Caco-2 (cell line): ENCODE measurements at regions not wholly inside any gene's neighbourhood (a gene's known extent, or its start where the extent isn't known, plus 50 kb on each side); places are given as distances from the start of the nearest gene placed in this dataset.

Experiments
- BruUV-seq: library from RNA; stranded (reverse); fragments of 400-500 nt; replicated peaks from 2 replicates; lab custom pipeline; 2021; lab: Mats Ljungman, UMichigan
- CTCF ChIA-PET: fragments of 300-600 bp; sonication (Branson Sonifier 250); formaldehyde crosslinking; loops from one replicate; lab custom pipeline; 2022; ENCODE audit warnings: antibody characterized with exemption; lab: Charles Lee
- POLR2A ChIA-PET: fragments of 300-600 bp; sonication (Branson Sonifier 250); formaldehyde crosslinking; loops from one replicate; lab custom pipeline; 2022; ENCODE audit warnings: antibody characterized with exemption; lab: Charles Lee
- DNase-seq, 2 experiments: peaks; one replicate each; pipeline versions ENCODE4 v3.0.0 to v3.0.0-alpha.2; 2020 to 2022
- H3K27me3 ChIP-seq: replicated peaks from 2 replicates; pipeline ENCODE4 v1.6.0; 2011; ENCODE audit warnings: low read length; ENCODE audit not compliant: control insufficient read depth, insufficient read depth
- H3K36me3 ChIP-seq: 2 replicates; pipeline ENCODE4 v1.5.1; 2011; ENCODE audit warnings: low read length; ENCODE audit not compliant: control insufficient read depth, insufficient read depth
- H3K4me1 ChIP-seq: fragments of 250-450 bp; sonication (Bioruptor Pico); 2 replicates; pipeline ENCODE4 v1.5.1; 2020; ENCODE audit warnings: mild to moderate bottlenecking
- H3K4me3 ChIP-seq: 2 replicates; pipeline ENCODE4 v1.5.1; 2011; ENCODE audit warnings: low read depth, mild to moderate bottlenecking, control low read depth, low read length
- H3K9me3 ChIP-seq: fragments of 250-450 bp; sonication (Bioruptor Pico); 2 replicates; pipeline ENCODE4 v1.5.1; 2020; ENCODE audit warnings: mild to moderate bottlenecking, moderate library complexity
- H3K27ac Mint-ChIP-seq: one replicate; pipeline ENCODE4 v1.8.0; 2022; ENCODE audit warnings: mixed read lengths; ENCODE audit not compliant: unreplicated experiment
- H3K27me3 Mint-ChIP-seq: one replicate; pipeline ENCODE4 v1.8.0; 2022; ENCODE audit warnings: mixed read lengths; ENCODE audit not compliant: insufficient read depth, unreplicated experiment
- H3K36me3 Mint-ChIP-seq: one replicate; pipeline ENCODE4 v1.8.0; 2022; ENCODE audit warnings: mild to moderate bottlenecking, mixed read lengths; ENCODE audit not compliant: insufficient read depth, unreplicated experiment
- H3K4me1 Mint-ChIP-seq: one replicate; pipeline ENCODE4 v1.8.0; 2022; ENCODE audit warnings: low read depth, mixed read lengths; ENCODE audit not compliant: unreplicated experiment
- H3K4me3 Mint-ChIP-seq: one replicate; pipeline ENCODE4 v1.8.0; 2022; ENCODE audit warnings: mild to moderate bottlenecking, moderate library complexity, mixed read lengths; ENCODE audit not compliant: unreplicated experiment
- H3K9me3 Mint-ChIP-seq: one replicate; pipeline ENCODE4 v1.8.0; 2022; ENCODE audit warnings: mixed read lengths; ENCODE audit not compliant: unreplicated experiment
- CTCF ChIP-seq, 2 experiments: fragments of 200-600 bp in 1 of 2; IDR thresholded peaks; 1 replicate in 1 of 2; 2 replicates in 1 of 2; pipeline versions ENCODE4 v1.5.1 to v1.8.0; 2011 to 2022; ENCODE audit warnings: antibody characterized with exemption in 1 of 2, control low read depth in 1 of 2, inconsistent platforms in 1 of 2, low read depth in 1 of 2, low read length in 1 of 2, mild to moderate bottlenecking in 1 of 2, moderate library complexity in 1 of 2; ENCODE audit not compliant: insufficient read depth in 1 of 2, severe bottlenecking in 1 of 2, unreplicated experiment in 1 of 2
- intact Hi-C: fragments of 100-400 bp; cut with micrococcal nuclease; formaldehyde crosslinking; loops from one replicate; pipeline ENCODE4 v1.10.0; 2022; ENCODE audit not compliant: unreplicated experiment

GRCh38 chr18:27899893-27900292, 277.0 kb downstream of the CDH2 start:
- no peaks in the 10 kb centered on the region for H3K36me3 Mint-ChIP-seq
- POLR2A ChIA-PET, result no interaction called here

GRCh38 chr18:27894746-27895145, 282.2 kb downstream of the CDH2 start:
- ChIA-PET CTCF (no interaction called here), POLR2A (no interaction called here)
- H3K4me3 ChIP-seq, result no peak overlapping the region
- H3K9me3 ChIP-seq, result no peaks in the 10 kb centered on the region
- no peaks in the 10 kb centered on the region for H3K4me1 ChIP-seq
- intact Hi-C loops, result no loop called here
- H3K36me3 ChIP-seq, result no peaks in the 10 kb centered on the region
- no peak for DNase-seq
- Mint-ChIP-seq H3K4me1 (no peaks in the 10 kb centered on the region), H3K27ac (no peak overlapping the region), H3K9me3 (no peaks in the 10 kb centered on the region), H3K36me3 (no peaks in the 10 kb centered on the region), H3K4me3 (no peak overlapping the region), H3K27me3 (no peaks in the 10 kb centered on the region)
- BruUV-seq, result no TSS peak
- H3K27me3 ChIP-seq, result no peaks in the 10 kb centered on the region
- TF ChIP-seq CTCF (IDR thresholded peaks at IDR 0.05; ENCODE audit: insufficient read depth in 1 of 2, low read depth in 1 of 2, low read length in 1 of 2, severe bottlenecking in 1 of 2, unreplicated experiment in 1 of 2), result no peak

More at GRCh38 chr18:27899893-27900292, 277.0 kb downstream of the CDH2 start:
- H3K36me3 ChIP-seq, result no peaks in the 10 kb centered on the region
- H3K4me1 ChIP-seq, result peaks cover 17% of the 10 kb centered on the region
- H3K9me3 Mint-ChIP-seq, result peaks cover 9% of the 10 kb centered on the region
- peaks cover 18% of the 10 kb centered on the region for H3K4me1 Mint-ChIP-seq
- DNase-seq, result peak in 1 of 2 experiments; percentile 31
- no TSS peak for BruUV-seq
- CTCF ChIA-PET, result no interaction called here
- H3K27me3 ChIP-seq, result no peaks in the 10 kb centered on the region
- no peak overlapping the region for H3K4me3 Mint-ChIP-seq
- no peaks in the 10 kb centered on the region for H3K27me3 Mint-ChIP-seq
- intact Hi-C loops, result loop anchor here (2.0 kb wide), 2 partner anchors 53 to 61 kb away; no protein-coding TSS in a partner anchor
- TF ChIP-seq CTCF (IDR thresholded peaks at IDR 0.05; ENCODE audit: insufficient read depth in 1 of 2, low read depth in 1 of 2, low read length in 1 of 2, severe bottlenecking in 1 of 2, unreplicated experiment in 1 of 2), result no peak
- no peak overlapping the region for H3K4me3 ChIP-seq
- no peak overlapping the region for H3K27ac Mint-ChIP-seq
- H3K9me3 ChIP-seq, result no peaks in the 10 kb centered on the region

- H3K4me1 ChIP-seq, result no peaks in the 10 kb centered on the region
- ChIA-PET POLR2A (no interaction called here), CTCF (no interaction called here)
- TF ChIP-seq CTCF (IDR thresholded peaks at IDR 0.05; ENCODE audit: insufficient read depth in 1 of 2, low read depth in 1 of 2, low read length in 1 of 2, severe bottlenecking in 1 of 2, unreplicated experiment in 1 of 2), result no peak
- DNase-seq, result no peak
- intact Hi-C loops, result no loop called here
- no peaks in the 10 kb centered on the region for H3K36me3 ChIP-seq
- Mint-ChIP-seq H3K27me3 (no peaks in the 10 kb centered on the region), H3K4me1 (no peaks in the 10 kb centered on the region), H3K36me3 (no peaks in the 10 kb centered on the region), H3K9me3 (no peaks in the 10 kb centered on the region), H3K4me3 (no peak overlapping the region), H3K27ac (no peak overlapping the region)
- no peak overlapping the region for H3K4me3 ChIP-seq
- H3K27me3 ChIP-seq, result no peaks in the 10 kb centered on the region
- no TSS peak for BruUV-seq
- no peaks in the 10 kb centered on the region for H3K9me3 ChIP-seq
Observed at GRCh38 chr18:27887711-27888495, 289.0 kb downstream of the CDH2 start.
